H7 (cell line): ENCODE measurements at regions not wholly inside any gene's neighbourhood (a gene's known extent, or its start where the extent isn't known, plus 50 kb on each side); places are given as distances from the start of the nearest gene placed in this dataset.
A peak's percentile ranks its signal among the peaks of the same experiment; 100 is the strongest.

Source experiments
- DNase-seq: peaks from one replicate; pipeline ENCODE4 v3.0.0; 2012
- H3K27me3 ChIP-seq: 2 replicates; pipeline ENCODE4 v1.6.0; 2011; ENCODE audit warnings: mild to moderate bottlenecking, low read length; ENCODE audit not compliant: control insufficient read depth, insufficient read depth
- H3K36me3 ChIP-seq: replicated peaks from 2 replicates; pipeline ENCODE4 v1.5.1; 2011; ENCODE audit warnings: low read length; ENCODE audit not compliant: control insufficient read depth, insufficient read depth
- H3K4me3 ChIP-seq: 2 replicates; pipeline ENCODE4 v1.5.1; 2011; ENCODE audit warnings: low read depth, mild to moderate bottlenecking, control low read depth, low read length, moderate library complexity; ENCODE audit not compliant: insufficient read depth

- DNase-seq = peak; percentile 48
- H3K36me3 ChIP-seq = no peaks in the 10 kb centered on the region
- H3K27me3 ChIP-seq = peaks cover 6% of the 10 kb centered on the region
- no peak overlapping the region for H3K4me3 ChIP-seq
These were observed 61.4 kb upstream of the ESRRB start for GRCh38 chr14:76314521-76315034.

GRCh38 chr14:76320486-76320885 is 55.5 kb upstream of the ESRRB start:
- H3K27me3 ChIP-seq = no peaks in the 10 kb centered on the region; the same call in 1 of the 2 replicates

GRCh38 chr14:76320975-76321374 is 55.0 kb upstream of the ESRRB start:
- DNase-seq = no peak
- no peak overlapping the region for H3K4me3 ChIP-seq
- H3K27me3 ChIP-seq = no peaks in the 10 kb centered on the region; the same call in 1 of the 2 replicates
- no peaks in the 10 kb centered on the region for H3K36me3 ChIP-seq

More at GRCh38 chr14:76320486-76320885, 55.5 kb upstream of the ESRRB start:
- H3K4me3 ChIP-seq = no peak overlapping the region
- no peaks in the 10 kb centered on the region for H3K36me3 ChIP-seq
- no peak for DNase-seq

GRCh38 chr14:76322594-76323220 is 53.2 kb upstream of the ESRRB start:
- H3K4me3 ChIP-seq = no peak overlapping the region
- H3K27me3 ChIP-seq = no peaks in the 10 kb centered on the region; the same call in 1 of the 2 replicates
- DNase-seq = no peak
- no peaks in the 10 kb centered on the region for H3K36me3 ChIP-seq

GRCh38 chr14:76323331-76324050 is 52.4 kb upstream of the ESRRB start:
- DNase-seq = no peak

GRCh38 chr14:76324133-76324532 is 51.8 kb upstream of the ESRRB start:
- Histone ChIP-seq H3K27me3 (peaks cover 2% of the 10 kb centered on the region; the same call in 1 of the 2 replicates), H3K36me3 (no peaks in the 10 kb centered on the region), H3K4me3 (no peak overlapping the region)
- DNase-seq = no peak

More at GRCh38 chr14:76323331-76324050, 52.4 kb upstream of the ESRRB start:
- H3K27me3 ChIP-seq = peaks cover under 1% of the 10 kb centered on the region; the same call in 1 of the 2 replicates
- H3K4me3 ChIP-seq = no peak overlapping the region
- H3K36me3 ChIP-seq = no peaks in the 10 kb centered on the region
